IMR-90 (cell line): ENCODE measurements at regions not wholly inside any gene's neighbourhood (a gene's known extent, or its start where the extent isn't known, plus 50 kb on each side); places are given as distances from the start of the nearest gene placed in this dataset.

Experiments used
- ATAC-seq: fragments of 200-7000 bp; cut with Tn5 transposase; 2 replicates; pipeline ENCODE4 v1.9.1; 2020; ENCODE audit warnings: low read depth, mild to moderate bottlenecking, moderate library complexity
- BruUV-seq: library from RNA; stranded (reverse); fragments of 400-500 nt; replicated peaks from 2 replicates; lab custom pipeline; 2021; lab: Mats Ljungman, UMichigan
- CTCF ChIA-PET: fragments of 300-600 bp; formaldehyde crosslinking; extraction: SDS; loops from one replicate; lab custom pipeline; 2021; ENCODE audit warnings: antibody characterized with exemption; lab: Yijun Ruan, JAX
- POLR2A ChIA-PET: fragments of 300-600 bp; sonication (Branson Sonifier 250); formaldehyde crosslinking; loops from one replicate; lab custom pipeline; 2022; ENCODE audit warnings: antibody characterized with exemption; ENCODE audit not compliant: unreplicated experiment; lab: Charles Lee
- DNase-seq: peaks from one replicate; pipeline ENCODE4 v3.0.0; 2013
- H2AFZ ChIP-seq: replicated peaks from 2 replicates; pipeline ENCODE3; 2013; ENCODE audit warnings: low read length, mild to moderate bottlenecking; ENCODE audit not compliant: poor library complexity
- H2AK5ac ChIP-seq: 2 replicates; pipeline ENCODE4 v1.6.1; 2013; ENCODE audit warnings: low read depth, low read length, inconsistent platforms
- H2AK9ac ChIP-seq: replicated peaks from 2 replicates; pipeline ENCODE3; 2013; ENCODE audit warnings: mild to moderate bottlenecking, low read depth, low read length, moderate library complexity; ENCODE audit not compliant: poor library complexity
- H2BK120ac ChIP-seq: 2 replicates; pipeline ENCODE4 v1.6.1; 2013; ENCODE audit warnings: low read depth, low read length, inconsistent platforms
- H2BK15ac ChIP-seq: 3 replicates; pipeline ENCODE4 v1.6.1; 2013; ENCODE audit warnings: low read depth, low read length, inconsistent platforms
- H2BK20ac ChIP-seq: 2 replicates; pipeline ENCODE4 v1.6.1; 2013; ENCODE audit warnings: low read depth, mild to moderate bottlenecking, inconsistent platforms, low read length, moderate library complexity
- H2BK5ac ChIP-seq: 2 replicates; pipeline ENCODE4 v1.6.1; 2013; ENCODE audit warnings: mild to moderate bottlenecking, low read depth, low read length, inconsistent platforms; ENCODE audit not compliant: poor library complexity, severe bottlenecking
- H3K14ac ChIP-seq: replicated peaks from 2 replicates; pipeline ENCODE4 v1.6.1; 2013; ENCODE audit warnings: low read depth, low read length, inconsistent platforms
- H3K18ac ChIP-seq: 2 replicates; pipeline ENCODE4 v1.6.1; 2013; ENCODE audit warnings: low read depth, low read length, control low read depth
- H3K23ac ChIP-seq: 2 replicates; pipeline ENCODE4 v1.6.1; 2013; ENCODE audit warnings: low read depth, low read length, inconsistent platforms
- H3K27ac ChIP-seq: 2 replicates; pipeline ENCODE4 v1.5.1; 2013; ENCODE audit warnings: mild to moderate bottlenecking, control low read depth, low read length; ENCODE audit not compliant: insufficient read depth
- H3K27me3 ChIP-seq: 2 replicates; pipeline ENCODE4 v1.6.1; 2013; ENCODE audit warnings: low read length; ENCODE audit not compliant: control insufficient read depth, insufficient read depth
- H3K36me3 ChIP-seq: 2 replicates; pipeline ENCODE4 v1.6.1; 2013; ENCODE audit warnings: low read length, mixed read lengths; ENCODE audit not compliant: control insufficient read depth, insufficient read depth
- H3K4ac ChIP-seq: 2 replicates; pipeline ENCODE4 v1.6.1; 2013; ENCODE audit warnings: low read depth, low read length, inconsistent platforms
- H3K4me1 ChIP-seq: 2 replicates; pipeline ENCODE4 v1.6.1; 2013; ENCODE audit warnings: low read length, mixed read lengths; ENCODE audit not compliant: control insufficient read depth, insufficient read depth
- H3K4me2 ChIP-seq: 2 replicates; pipeline ENCODE4 v1.6.1; 2013; ENCODE audit warnings: low read depth, mild to moderate bottlenecking, control low read depth, low read length, moderate library complexity
- H3K4me3 ChIP-seq: 2 replicates; pipeline ENCODE4 v1.5.1; 2013; ENCODE audit warnings: low read depth, mild to moderate bottlenecking, control low read depth, low read length, moderate library complexity; ENCODE audit not compliant: insufficient read depth
- H3K56ac ChIP-seq: 2 replicates; pipeline ENCODE4 v1.6.1; 2013; ENCODE audit warnings: low read length, inconsistent platforms; ENCODE audit not compliant: insufficient read depth; ENCODE audit errors: extremely low read depth
- H3K79me1 ChIP-seq, 2 experiments: 2 replicates each; pipeline ENCODE4 v1.6.1; 2013; ENCODE audit warnings: low read length in 2 of 2, inconsistent platforms in 1 of 2, low read depth in 1 of 2
- H3K9ac ChIP-seq: 2 replicates; pipeline ENCODE4 v1.6.1; 2013; ENCODE audit warnings: low read depth, low read length, control low read depth
- H3K9me1 ChIP-seq: 2 replicates; pipeline ENCODE4 v1.6.1; 2013; ENCODE audit warnings: low read length, inconsistent platforms; ENCODE audit not compliant: insufficient read depth
- H3K9me3 ChIP-seq: 2 replicates; pipeline ENCODE4 v1.6.1; 2013; ENCODE audit warnings: low read length; ENCODE audit not compliant: control insufficient read depth, insufficient read depth
- H4K20me1 ChIP-seq: 2 replicates; pipeline ENCODE4 v1.6.1; 2013; ENCODE audit warnings: low read length, inconsistent platforms; ENCODE audit not compliant: insufficient read depth
- H4K5ac ChIP-seq: 2 replicates; pipeline ENCODE4 v1.6.1; 2013; ENCODE audit warnings: mild to moderate bottlenecking, low read depth, low read length, control low read depth
- H4K8ac ChIP-seq, 2 experiments: 2 replicates each; pipeline ENCODE4 v1.6.1; 2013; ENCODE audit warnings: low read depth in 2 of 2, low read length in 2 of 2, control low read depth in 1 of 2, inconsistent platforms in 1 of 2
- H4K91ac ChIP-seq: 2 replicates; pipeline ENCODE4 v1.6.1; 2013; ENCODE audit warnings: low read depth, low read length, inconsistent platforms; ENCODE audit not compliant: insufficient read depth
- BHLHE40 ChIP-seq: fragments of 150-350 bp; IDR thresholded peaks from 2 replicates; pipeline ENCODE4 v1.6.1; 2016; ENCODE audit warnings: mild to moderate bottlenecking, low read depth, low read length
- CEBPB ChIP-seq: IDR thresholded peaks from 2 replicates; pipeline ENCODE4 v1.6.1; 2012; ENCODE audit warnings: low read depth, low read length, improper control_type of control experiment
- CHD1 ChIP-seq: IDR thresholded peaks from 2 replicates; pipeline ENCODE4 v1.6.1; 2012; ENCODE audit warnings: low read depth, low read length, improper control_type of control experiment
- FOS ChIP-seq: fragments of 150-350 bp; IDR thresholded peaks from 2 replicates; pipeline ENCODE4 v1.6.1; 2016; ENCODE audit warnings: low read depth, low read length
- MAFK ChIP-seq: IDR thresholded peaks from 2 replicates; pipeline ENCODE4 v1.6.1; 2012; ENCODE audit warnings: low read depth, low read length, improper control_type of control experiment
- MAZ ChIP-seq: IDR thresholded peaks from 2 replicates; pipeline ENCODE4 v1.6.1; 2012; ENCODE audit warnings: low read depth, mild to moderate bottlenecking, low read length, improper control_type of control experiment, moderate library complexity, borderline replicate concordance
- MXI1 ChIP-seq: IDR thresholded peaks from 2 replicates; pipeline ENCODE4 v1.6.1; 2012; ENCODE audit warnings: low read depth, mild to moderate bottlenecking, low read length, moderate library complexity, borderline replicate concordance
- NFE2L2 ChIP-seq: fragments of 150-350 bp; IDR thresholded peaks from 2 replicates; pipeline ENCODE4 v1.6.1; 2016; ENCODE audit warnings: low read depth, mild to moderate bottlenecking, low read length
- POLR2A ChIP-seq: IDR thresholded peaks from 2 replicates; pipeline ENCODE4 v1.6.1; 2012; ENCODE audit warnings: mild to moderate bottlenecking, low read depth, low read length
- RAD21 ChIP-seq: IDR thresholded peaks from 2 replicates; pipeline ENCODE4 v1.6.1; 2012; ENCODE audit warnings: low read length, improper control_type of control experiment
- RCOR1 ChIP-seq: IDR thresholded peaks from 2 replicates; pipeline ENCODE4 v1.6.1; 2012; ENCODE audit warnings: mild to moderate bottlenecking, low read length, improper control_type of control experiment; ENCODE audit not compliant: insufficient replicate concordance
- RFX5 ChIP-seq: IDR thresholded peaks from 2 replicates; pipeline ENCODE4 v1.8.0; 2012; ENCODE audit warnings: low read depth, mild to moderate bottlenecking, low read length, moderate library complexity
- SMC3 ChIP-seq: fragments of 150-350 bp; IDR thresholded peaks from 2 replicates; pipeline ENCODE4 v1.6.1; 2016; ENCODE audit warnings: low read depth, mild to moderate bottlenecking, antibody characterized with exemption, low read length, moderate library complexity
- dilution Hi-C: fragments of 300-500 bp; cut with HindIII; formaldehyde crosslinking; loops from one replicate; pipeline ENCODE4 v1.14.3; 2018; ENCODE audit warnings: low sequenced_read_pairs; ENCODE audit not compliant: unreplicated experiment
- in situ Hi-C: fragments of 300-500 bp; cut with MboI; formaldehyde crosslinking; loops from 3 replicates; pipeline ENCODE4 v1.14.3; 2019; ENCODE audit warnings: low sequenced_read_pairs, inconsistent platforms, mixed read lengths
- intact Hi-C: fragments of 100-400 bp; cut with micrococcal nuclease; formaldehyde crosslinking; loops from 2 replicates; pipeline ENCODE4 v1.10.0; 2022
- TF ChIP-seq, protein P1 (sequence below): fragments of 150-350 bp; IDR thresholded peaks from 2 replicates; pipeline ENCODE4 v1.6.1; 2016; ENCODE audit warnings: low read depth, mild to moderate bottlenecking, low read length, moderate library complexity, borderline replicate concordance
- TF ChIP-seq, protein P2 (sequence below): conservative IDR thresholded peaks from 2 replicates; pipeline ENCODE4 v1.5.1; 2012; ENCODE audit warnings: mild to moderate bottlenecking, low read depth, low read length, improper control_type of control experiment
- TF ChIP-seq, protein P3 (sequence below): fragments of 150-350 bp; IDR thresholded peaks from 2 replicates; pipeline ENCODE4 v1.6.1; 2017; ENCODE audit warnings: mild to moderate bottlenecking, antibody characterized with exemption, low read length, low read depth

DNA sequence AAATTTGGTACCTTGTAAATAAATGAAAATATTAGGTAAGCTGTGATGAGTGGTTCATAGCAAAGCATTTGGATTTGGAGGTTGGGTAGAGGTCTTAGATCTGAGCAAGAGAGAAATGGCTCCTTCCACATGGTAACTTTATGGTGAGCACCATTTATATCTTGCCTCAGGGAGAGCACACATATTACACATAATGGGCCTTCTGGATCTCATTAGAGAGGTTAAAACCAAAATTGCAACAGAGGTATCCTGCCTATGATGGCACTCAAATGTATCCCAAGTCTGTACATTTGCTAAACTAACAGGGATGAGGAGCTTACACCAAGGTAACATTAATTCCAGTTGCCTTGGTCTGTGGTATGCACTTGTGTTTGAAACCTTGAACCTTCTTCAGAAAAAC is 87.1 kb upstream of the PUDP start:
- no peaks in the 10 kb centered on the region for H3K27me3 ChIP-seq
- no peak overlapping the region for H4K5ac ChIP-seq
- ChIA-PET CTCF (interaction anchor here (1.7 kb wide), 1 partner anchor 12 kb away, joined by 7 read pairs; no protein-coding TSS in a partner anchor), POLR2A (no interaction called here)
- no peak overlapping the region for H3K9ac ChIP-seq
- no peaks in the 10 kb centered on the region for H3K36me3 ChIP-seq
- H3K18ac ChIP-seq, result no peak overlapping the region
- no peak overlapping the region for H2BK5ac ChIP-seq
- no peaks in the 10 kb centered on the region for H4K20me1 ChIP-seq
- no peaks in the 10 kb centered on the region for H3K9me1 ChIP-seq
- no peak for TF ChIP-seq CEBPB
- TF ChIP-seq POLR2A, result no peak
- no peak for TF ChIP-seq RCOR1
- TF ChIP-seq BHLHE40, result no peak
- TF ChIP-seq SMC3, result no peak
- TF ChIP-seq NFE2L2, result no peak
- no peak for TF ChIP-seq MXI1
- TF ChIP-seq, protein P1, sequence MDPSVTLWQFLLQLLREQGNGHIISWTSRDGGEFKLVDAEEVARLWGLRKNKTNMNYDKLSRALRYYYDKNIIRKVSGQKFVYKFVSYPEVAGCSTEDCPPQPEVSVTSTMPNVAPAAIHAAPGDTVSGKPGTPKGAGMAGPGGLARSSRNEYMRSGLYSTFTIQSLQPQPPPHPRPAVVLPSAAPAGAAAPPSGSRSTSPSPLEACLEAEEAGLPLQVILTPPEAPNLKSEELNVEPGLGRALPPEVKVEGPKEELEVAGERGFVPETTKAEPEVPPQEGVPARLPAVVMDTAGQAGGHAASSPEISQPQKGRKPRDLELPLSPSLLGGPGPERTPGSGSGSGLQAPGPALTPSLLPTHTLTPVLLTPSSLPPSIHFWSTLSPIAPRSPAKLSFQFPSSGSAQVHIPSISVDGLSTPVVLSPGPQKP, result no peak
- no peak for TF ChIP-seq RAD21
- TF ChIP-seq CHD1, result no peak
- TF ChIP-seq FOS, result no peak
- TF ChIP-seq, protein P2, sequence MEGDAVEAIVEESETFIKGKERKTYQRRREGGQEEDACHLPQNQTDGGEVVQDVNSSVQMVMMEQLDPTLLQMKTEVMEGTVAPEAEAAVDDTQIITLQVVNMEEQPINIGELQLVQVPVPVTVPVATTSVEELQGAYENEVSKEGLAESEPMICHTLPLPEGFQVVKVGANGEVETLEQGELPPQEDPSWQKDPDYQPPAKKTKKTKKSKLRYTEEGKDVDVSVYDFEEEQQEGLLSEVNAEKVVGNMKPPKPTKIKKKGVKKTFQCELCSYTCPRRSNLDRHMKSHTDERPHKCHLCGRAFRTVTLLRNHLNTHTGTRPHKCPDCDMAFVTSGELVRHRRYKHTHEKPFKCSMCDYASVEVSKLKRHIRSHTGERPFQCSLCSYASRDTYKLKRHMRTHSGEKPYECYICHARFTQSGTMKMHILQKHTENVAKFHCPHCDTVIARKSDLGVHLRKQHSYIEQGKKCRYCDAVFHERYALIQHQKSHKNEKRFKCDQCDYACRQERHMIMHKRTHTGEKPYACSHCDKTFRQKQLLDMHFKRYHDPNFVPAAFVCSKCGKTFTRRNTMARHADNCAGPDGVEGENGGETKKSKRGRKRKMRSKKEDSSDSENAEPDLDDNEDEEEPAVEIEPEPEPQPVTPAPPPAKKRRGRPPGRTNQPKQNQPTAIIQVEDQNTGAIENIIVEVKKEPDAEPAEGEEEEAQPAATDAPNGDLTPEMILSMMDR, result no peak
- no peak for TF ChIP-seq MAFK
- TF ChIP-seq, protein P3, sequence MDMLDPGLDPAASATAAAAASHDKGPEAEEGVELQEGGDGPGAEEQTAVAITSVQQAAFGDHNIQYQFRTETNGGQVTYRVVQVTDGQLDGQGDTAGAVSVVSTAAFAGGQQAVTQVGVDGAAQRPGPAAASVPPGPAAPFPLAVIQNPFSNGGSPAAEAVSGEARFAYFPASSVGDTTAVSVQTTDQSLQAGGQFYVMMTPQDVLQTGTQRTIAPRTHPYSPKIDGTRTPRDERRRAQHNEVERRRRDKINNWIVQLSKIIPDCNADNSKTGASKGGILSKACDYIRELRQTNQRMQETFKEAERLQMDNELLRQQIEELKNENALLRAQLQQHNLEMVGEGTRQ, result no peak
- TF ChIP-seq RFX5, result no peak
- no peak for TF ChIP-seq MAZ
- ATAC-seq, result no peak
- no peaks in the 10 kb centered on the region for H3K4me1 ChIP-seq
- intact Hi-C loops, result loop anchor here (10.0 kb wide), 1 partner anchor 350 kb away; no protein-coding TSS in a partner anchor
- dilution Hi-C loops, result no loop called here
- H2BK15ac ChIP-seq, result no peak overlapping the region
- DNase-seq, result no peak
- no peak overlapping the region for H3K14ac ChIP-seq
- no peak overlapping the region for H2AK9ac ChIP-seq
- H4K8ac ChIP-seq, result no peak overlapping the region
- no peak overlapping the region for H3K4ac ChIP-seq
- H2AK5ac ChIP-seq, result no peak overlapping the region
- no peak overlapping the region for H2AFZ ChIP-seq
- H3K9me3 ChIP-seq, result no peaks in the 10 kb centered on the region
- in situ Hi-C loops, result no loop called here
- no peak overlapping the region for H2BK20ac ChIP-seq
- H3K23ac ChIP-seq, result no peak overlapping the region
- no peaks in the 10 kb centered on the region for H3K79me1 ChIP-seq
- no peak overlapping the region for H3K56ac ChIP-seq
- no TSS peak for BruUV-seq
- H4K91ac ChIP-seq, result no peak overlapping the region
- H2BK120ac ChIP-seq, result no peak overlapping the region
- H3K4me2 ChIP-seq, result no peak overlapping the region
- H3K4me3 ChIP-seq, result no peak overlapping the region
- no peak overlapping the region for H3K27ac ChIP-seq
